H1 (cell line): ENCODE measurements at regions not wholly inside any gene's neighbourhood (a gene's known extent, or its start where the extent isn't known, plus 50 kb on each side); places are given as distances from the start of the nearest gene placed in this dataset.
"Not testable (repeated sequence)": the region's sequence is repeated elsewhere in the genome, so short reads cannot be mapped to it uniquely, and the experiment has no call there.

Experiments used
- CTCF ChIA-PET: fragments of 300-600 bp; sonication (Branson Sonifier 250); formaldehyde crosslinking; loops from one replicate; lab custom pipeline; 2021; ENCODE audit not compliant: partially characterized antibody; lab: Charles Lee
- POLR2A ChIA-PET: fragments of 300-600 bp; sonication (Branson Sonifier 250); formaldehyde crosslinking; loops from one replicate; lab custom pipeline; 2021; ENCODE audit warnings: inconsistent platforms; ENCODE audit not compliant: partially characterized antibody; lab: Charles Lee
- DNase-seq, 2 experiments: peaks; one replicate each; pipeline versions ENCODE4 v3.0.0 to v3.0.0-alpha.2; 2010 to 2022; ENCODE audit warnings: low spot score in 2 of 2, low read depth in 1 of 2, mixed read lengths in 1 of 2
- FAIRE-seq: peaks from 2 replicates; lab custom pipeline; 2011; peaks lifted over from hg19 to GRCh38; lab: Jason Lieb, UNC
- H2AFZ ChIP-seq: 2 replicates; pipeline ENCODE4 v1.8.1; 2012; ENCODE audit warnings: low read length, inconsistent platforms
- H2AK5ac ChIP-seq: 2 replicates; pipeline ENCODE4 v1.6.1; 2013; ENCODE audit warnings: low read depth, low read length
- H2BK120ac ChIP-seq: replicated peaks from 2 replicates; pipeline ENCODE3; 2013; ENCODE audit warnings: low read depth, low read length, inconsistent platforms
- H2BK12ac ChIP-seq: 2 replicates; pipeline ENCODE4 v1.6.1; 2013; ENCODE audit warnings: low read depth, low read length
- H2BK15ac ChIP-seq: 2 replicates; pipeline ENCODE4 v1.6.1; 2013; ENCODE audit warnings: low read length
- H2BK20ac ChIP-seq: 2 replicates; pipeline ENCODE4 v1.6.1; 2013; ENCODE audit warnings: low read length
- H2BK5ac ChIP-seq: 2 replicates; pipeline ENCODE4 v1.6.1; 2013; ENCODE audit warnings: low read depth, low read length
- H3K14ac ChIP-seq: 2 replicates; pipeline ENCODE4 v1.6.1; 2013; ENCODE audit warnings: inconsistent platforms; ENCODE audit not compliant: insufficient read length
- H3K18ac ChIP-seq: 2 replicates; pipeline ENCODE4 v1.6.1; 2013; ENCODE audit warnings: low read length; ENCODE audit errors: extremely low read depth
- H3K23ac ChIP-seq: 2 replicates; pipeline ENCODE4 v1.6.1; 2013; ENCODE audit warnings: inconsistent platforms; ENCODE audit not compliant: insufficient read length
- H3K23me2 ChIP-seq: 2 replicates; pipeline ENCODE4 v1.6.1; 2013; ENCODE audit warnings: low read depth, low read length
- H3K27ac ChIP-seq: 2 replicates; pipeline ENCODE4 v1.6.1; 2011; ENCODE audit warnings: low read depth, low read length, inconsistent platforms
- H3K27me3 ChIP-seq, 4 experiments: replicated peaks in 1 of 4; 1 replicate in 1 of 4; 2 replicates in 3 of 4; pipeline versions ENCODE4 v1.6.1 to v1.8.1; 2011 to 2013; ENCODE audit warnings: low read length in 3 of 4, mild to moderate bottlenecking in 3 of 4, inconsistent platforms in 2 of 4, mixed read lengths in 2 of 4, moderate library complexity in 1 of 4; ENCODE audit not compliant: control insufficient read depth in 3 of 4, insufficient read depth in 3 of 4; ENCODE audit errors: extremely low read depth in 1 of 4
- H3K36me3 ChIP-seq, 4 experiments: 2 replicates each; pipeline versions ENCODE4 v1.6.1 to v1.8.1; 2011 to 2013; ENCODE audit warnings: mild to moderate bottlenecking in 4 of 4, low read length in 3 of 4, moderate library complexity in 2 of 4, control low read depth in 1 of 4, inconsistent platforms in 1 of 4; ENCODE audit not compliant: insufficient read depth in 4 of 4, control insufficient read depth in 2 of 4
- H3K4ac ChIP-seq: replicated peaks from 2 replicates; pipeline ENCODE3; 2013; ENCODE audit warnings: low read length, low read depth, mixed read lengths, inconsistent platforms; ENCODE audit not compliant: insufficient read length
- H3K4me1 ChIP-seq, 4 experiments: replicated peaks in 1 of 4; 1 replicate in 1 of 4; 2 replicates in 3 of 4; pipeline versions ENCODE4 v1.6.1 to v1.8.1; 2011 to 2013; ENCODE audit warnings: low read length in 3 of 4, inconsistent platforms in 2 of 4, mixed read lengths in 1 of 4; ENCODE audit not compliant: insufficient read depth in 4 of 4, control insufficient read depth in 3 of 4
- H3K4me2 ChIP-seq, 2 experiments: 2 replicates each; pipeline versions ENCODE4 v1.6.1 to v1.8.1; 2011 to 2013; ENCODE audit warnings: low read depth in 2 of 2, low read length in 2 of 2, control low read depth in 1 of 2, inconsistent platforms in 1 of 2, mild to moderate bottlenecking in 1 of 2; ENCODE audit not compliant: insufficient read depth in 1 of 2
- H3K4me3 ChIP-seq, 4 experiments: fragments of 200-600, 300-600 bp in 1 of 4; sonication (generic), shearing (Covaris generic), sonication (Bioruptor Twin) in 1 of 4; 2 replicates each; pipeline versions ENCODE4 v1.5.1 to v1.8.1; 2011 to 2016; ENCODE audit warnings: low read length in 4 of 4, low read depth in 3 of 4, control low read depth in 2 of 4, inconsistent platforms in 2 of 4, mild to moderate bottlenecking in 2 of 4, mixed read lengths in 1 of 4, moderate library complexity in 1 of 4; ENCODE audit not compliant: insufficient read depth in 2 of 4; ENCODE audit errors: extremely low read depth in 1 of 4
- H3K56ac ChIP-seq: replicated peaks from 2 replicates; pipeline ENCODE3; 2013; ENCODE audit warnings: low read depth, mild to moderate bottlenecking, mixed read lengths, low read length, inconsistent platforms; ENCODE audit not compliant: insufficient read length
- H3K79me1 ChIP-seq: 2 replicates; pipeline ENCODE4 v1.6.1; 2013; ENCODE audit warnings: low read depth, low read length, control low read depth
- H3K79me2 ChIP-seq, 2 experiments: 2 replicates each; pipeline versions ENCODE4 v1.6.1 to v1.8.1; 2012 to 2013; ENCODE audit warnings: low read length in 2 of 2, mild to moderate bottlenecking in 2 of 2, inconsistent platforms in 1 of 2; ENCODE audit not compliant: insufficient read depth in 2 of 2, control insufficient read depth in 1 of 2
- H3K9ac ChIP-seq, 4 experiments: replicated peaks in 1 of 4; 1 replicate in 1 of 4; 2 replicates in 3 of 4; pipeline versions ENCODE4 v1.6.1 to v1.8.1; 2011 to 2013; ENCODE audit warnings: low read depth in 3 of 4, low read length in 3 of 4, control low read depth in 2 of 4, mild to moderate bottlenecking in 2 of 4, moderate library complexity in 2 of 4, inconsistent platforms in 1 of 4; ENCODE audit errors: extremely low read depth in 1 of 4
- H3K9me3 ChIP-seq, 2 experiments: 2 replicates each; pipeline versions ENCODE4 v1.6.1 to v1.8.1; 2012 to 2013; ENCODE audit warnings: mild to moderate bottlenecking in 2 of 2, moderate library complexity in 2 of 2, control low read depth in 1 of 2, inconsistent platforms in 1 of 2, low read depth in 1 of 2, low read length in 1 of 2, mixed read lengths in 1 of 2; ENCODE audit not compliant: insufficient read depth in 2 of 2
- H4K20me1 ChIP-seq, 2 experiments: replicated peaks in 1 of 2; 2 replicates each; pipeline versions ENCODE3 to v1.8.1; 2011 to 2013; ENCODE audit warnings: inconsistent platforms in 2 of 2, low read length in 2 of 2, mild to moderate bottlenecking in 1 of 2; ENCODE audit not compliant: insufficient read depth in 2 of 2, control insufficient read depth in 1 of 2
- H4K5ac ChIP-seq: 2 replicates; pipeline ENCODE4 v1.6.1; 2013; ENCODE audit warnings: low read length, low read depth, mixed read lengths, inconsistent platforms; ENCODE audit not compliant: insufficient read length
- H4K8ac ChIP-seq: 2 replicates; pipeline ENCODE4 v1.8.0; 2013; ENCODE audit warnings: mild to moderate bottlenecking, moderate library complexity, low read length, inconsistent platforms; ENCODE audit not compliant: insufficient read depth; ENCODE audit errors: extremely low read depth
- H4K91ac ChIP-seq: replicated peaks from 2 replicates; pipeline ENCODE3; 2013; ENCODE audit warnings: low read length, mixed read lengths, inconsistent platforms; ENCODE audit not compliant: insufficient read length
- WGBS, 2 experiments: shearing (Covaris generic) in 1 of 2; methylation state at CpG; one replicate each; pipeline versions ENCODE4 v1.1.6 to v1.1.7; 2013 to 2015; ENCODE audit warnings: low lambda C conversion rate in 2 of 2, mixed read lengths in 2 of 2, inconsistent platforms in 1 of 2, low coverage in 1 of 2, missing lambda C conversion rate in 1 of 2; ENCODE audit not compliant: insufficient replicate concordance in 2 of 2, insufficient coverage in 1 of 2, insufficient read length in 1 of 2; ENCODE audit errors: extremely low coverage in 1 of 2, missing lambda C conversion rate in 1 of 2; 5-methylcytosine and 5-hydroxymethylcytosine counted together

DNA sequence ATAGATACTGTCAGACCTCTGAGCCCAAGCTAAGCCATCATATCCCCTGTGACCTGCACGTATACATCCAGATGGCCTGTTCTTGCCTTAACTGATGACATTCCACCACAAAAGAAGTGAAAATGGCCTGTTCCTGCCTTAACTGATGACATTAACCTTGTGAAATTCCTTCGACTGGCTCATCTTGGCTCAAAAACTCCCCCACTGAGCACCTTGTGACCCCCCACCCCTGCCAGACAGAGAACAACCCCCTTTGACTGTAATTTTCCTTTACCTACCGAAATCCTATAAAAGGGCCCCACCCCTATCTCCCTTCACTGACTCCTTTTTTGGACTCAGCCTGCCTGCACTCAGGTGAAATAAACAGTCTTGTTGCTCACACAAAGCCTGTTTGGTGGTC lies 1114.2 kb downstream of the STIM2 start:
- H2BK12ac ChIP-seq, H3K56ac ChIP-seq, H2BK120ac ChIP-seq, H3K18ac ChIP-seq, H3K4ac ChIP-seq, H3K4me3 ChIP-seq, H4K5ac ChIP-seq, H2AK5ac ChIP-seq, H3K36me3 ChIP-seq, H2BK5ac ChIP-seq, H3K23ac ChIP-seq, H3K9me3 ChIP-seq, H3K27me3 ChIP-seq, CTCF ChIA-PET, H4K8ac ChIP-seq, H2BK15ac ChIP-seq, H2BK20ac ChIP-seq, H3K79me2 ChIP-seq, FAIRE-seq, H3K14ac ChIP-seq, H3K79me1 ChIP-seq, H3K4me2 ChIP-seq, H2AFZ ChIP-seq, H3K23me2 ChIP-seq, H4K20me1 ChIP-seq, H3K4me1 ChIP-seq, H4K91ac ChIP-seq, H3K27ac ChIP-seq, H3K9ac ChIP-seq, POLR2A ChIA-PET, DNase-seq: not testable (repeated sequence)
- WGBS, 2 experiments: 94% methylated on average over 3 of the region's 3 CpGs; no CpG with 5 or more reads in 1 of the 2 experiments

DNA sequence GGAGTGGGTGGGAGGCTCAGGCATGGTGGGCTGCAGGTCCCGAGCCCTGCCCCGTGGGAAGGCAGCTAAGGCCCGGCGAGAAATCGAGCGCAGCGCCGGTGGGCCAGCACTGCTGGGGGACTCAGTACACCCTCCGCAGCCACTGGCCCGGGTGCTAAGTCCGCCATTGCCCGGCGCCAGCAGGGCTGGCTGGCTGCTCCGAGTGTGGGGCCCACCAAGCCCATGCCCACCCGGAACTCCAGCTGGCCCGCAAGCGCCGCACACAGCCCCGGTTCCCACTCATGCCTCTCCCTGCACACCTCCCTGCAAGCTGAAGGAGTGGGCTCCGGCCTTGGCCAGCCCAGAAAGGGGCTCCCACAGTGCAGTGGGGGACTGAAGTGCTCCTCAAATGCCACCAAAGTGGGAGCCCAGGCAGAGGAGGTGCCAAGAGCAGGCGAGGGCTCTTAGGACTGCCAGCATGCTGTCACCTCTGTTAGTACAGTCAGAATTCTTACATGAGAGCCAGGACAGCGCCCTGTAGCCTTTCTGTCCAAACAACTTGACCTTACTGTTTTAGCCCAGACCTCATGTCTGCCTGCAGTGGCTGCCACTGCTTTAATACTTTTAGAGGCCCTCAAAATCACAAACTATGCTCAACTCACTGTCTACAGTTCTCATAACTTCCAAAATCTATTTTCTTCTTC lies 1117.9 kb downstream of the STIM2 start:
- H3K27me3 ChIP-seq, H3K79me2 ChIP-seq, H4K20me1 ChIP-seq, H3K18ac ChIP-seq, H3K4ac ChIP-seq, H3K4me1 ChIP-seq, H3K23ac ChIP-seq, CTCF ChIA-PET, H3K9me3 ChIP-seq, H3K4me2 ChIP-seq, H2AK5ac ChIP-seq, H3K27ac ChIP-seq, H2BK20ac ChIP-seq, H3K9ac ChIP-seq, H3K14ac ChIP-seq, H2BK5ac ChIP-seq, H3K23me2 ChIP-seq, H3K79me1 ChIP-seq, DNase-seq, H4K5ac ChIP-seq, H2BK15ac ChIP-seq, H3K36me3 ChIP-seq, POLR2A ChIA-PET, H4K8ac ChIP-seq, FAIRE-seq, H4K91ac ChIP-seq, H2AFZ ChIP-seq, H2BK12ac ChIP-seq, H3K4me3 ChIP-seq, H2BK120ac ChIP-seq, H3K56ac ChIP-seq: not testable (repeated sequence)
- WGBS, 2 experiments: 98% methylated on average over 13 of the region's 22 CpGs; no CpG with 5 or more reads in 1 of the 2 experiments
